Activated CD4-positive, alpha-beta memory T cell treated with anti-CD3 and anti-CD28 coated beads for 36 hours (primary cell): ENCODE measurements at regions not wholly inside any gene's neighbourhood (a gene's known extent, or its start where the extent isn't known, plus 50 kb on each side); places are given as distances from the start of the nearest gene placed in this dataset.

Source experiments
- CTCF ChIA-PET: fragments of 350-600 bp; sonication (Branson Sonifier 250); formaldehyde crosslinking; loops from one replicate; lab custom pipeline; 2021; ENCODE audit warnings: antibody characterized with exemption, inconsistent platforms; lab: Charles Lee
- POLR2A ChIA-PET: fragments of 350-600 bp; sonication (Branson Sonifier 250); formaldehyde crosslinking; loops from one replicate; lab custom pipeline; 2021; ENCODE audit warnings: antibody characterized with exemption; lab: Charles Lee
- DNase-seq: peaks from one replicate; pipeline ENCODE4 v3.0.0-alpha.2; 2020
- H3K27ac Mint-ChIP-seq: one replicate; pipeline ENCODE4 v1.8.0; 2021; ENCODE audit warnings: mixed read lengths
- H3K27me3 Mint-ChIP-seq: one replicate; pipeline ENCODE4 v1.8.0; 2021; ENCODE audit warnings: mixed read lengths
- H3K36me3 Mint-ChIP-seq: one replicate; pipeline ENCODE4 v1.8.0; 2021; ENCODE audit warnings: mixed read lengths
- H3K4me1 Mint-ChIP-seq: one replicate; pipeline ENCODE4 v1.8.0; 2021; ENCODE audit warnings: low read depth, mixed read lengths
- H3K4me3 Mint-ChIP-seq: one replicate; pipeline ENCODE4 v1.8.0; 2021; ENCODE audit warnings: mild to moderate bottlenecking, mixed read lengths
- H3K9me3 Mint-ChIP-seq: one replicate; pipeline ENCODE4 v1.8.0; 2021; ENCODE audit warnings: mixed read lengths
- intact Hi-C: fragments of 100-400 bp; cut with micrococcal nuclease; formaldehyde crosslinking; loops from one replicate; pipeline ENCODE4 v1.15.1; 2023

DNA sequence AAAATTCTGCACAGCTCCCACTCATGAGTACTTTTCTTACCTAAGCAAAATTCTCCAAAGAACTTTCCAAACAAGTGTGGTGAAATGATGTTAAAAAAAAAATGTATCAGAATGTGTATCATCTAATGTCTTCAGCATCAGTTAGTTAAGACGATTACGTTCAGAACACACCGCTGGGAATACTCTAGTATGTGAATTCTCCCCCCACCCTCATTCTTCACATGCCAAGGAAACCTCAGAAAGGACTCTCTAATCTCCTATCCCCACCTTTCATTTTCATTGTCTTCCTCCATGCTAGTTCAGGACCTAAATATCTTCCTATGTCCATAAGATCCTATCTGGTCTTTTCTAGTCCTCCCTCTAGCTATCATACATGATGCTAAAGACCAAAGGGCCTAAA lies 457.4 kb downstream of the SHQ1 start:
- intact Hi-C loops, result no loop called here
- DNase-seq, result no peak
- H3K27ac Mint-ChIP-seq, result no peak overlapping the region
- H3K9me3 Mint-ChIP-seq, result no peaks in the 10 kb centered on the region
- POLR2A ChIA-PET, result no interaction called here
- H3K4me3 Mint-ChIP-seq, result no peak overlapping the region
- CTCF ChIA-PET, result no interaction called here
- peaks cover 53% of the 10 kb centered on the region for H3K4me1 Mint-ChIP-seq
- H3K36me3 Mint-ChIP-seq, result peaks cover 4% of the 10 kb centered on the region
- no peaks in the 10 kb centered on the region for H3K27me3 Mint-ChIP-seq

- Mint-ChIP-seq H3K36me3 (peaks cover 2% of the 10 kb centered on the region), H3K4me3 (no peak overlapping the region), H3K9me3 (no peaks in the 10 kb centered on the region), H3K4me1 (peaks cover 60% of the 10 kb centered on the region), H3K27me3 (no peaks in the 10 kb centered on the region), H3K27ac (no peak overlapping the region)
- intact Hi-C loops, result no loop called here
- CTCF ChIA-PET, result no interaction called here
- DNase-seq, result no peak
- POLR2A ChIA-PET, result no interaction called here
Measured at GRCh38 chr3:72388644-72389043, 459.6 kb downstream of the SHQ1 start.

DNA sequence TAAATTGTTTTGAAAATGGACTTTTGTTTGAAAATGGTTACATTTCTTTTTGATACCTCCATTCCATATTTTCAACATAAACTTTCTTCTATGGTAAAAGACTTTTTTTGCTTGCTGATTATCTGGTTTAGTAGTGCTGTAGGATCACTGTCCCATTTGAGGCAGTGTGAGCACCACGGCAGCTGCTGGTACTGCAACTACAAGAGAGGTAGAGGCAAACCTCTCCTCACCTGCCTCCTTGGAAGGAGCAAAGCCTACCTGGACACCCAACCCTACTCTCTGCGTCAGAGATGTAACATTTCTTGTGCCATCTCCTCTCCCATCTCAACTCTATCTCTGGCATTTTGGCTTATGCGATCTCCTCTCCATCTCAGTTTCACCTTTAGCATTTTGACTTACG lies 460.1 kb downstream of the SHQ1 start:
- CTCF ChIA-PET, result no interaction called here
- H3K27ac Mint-ChIP-seq, result no peak overlapping the region
- peaks cover 65% of the 10 kb centered on the region for H3K4me1 Mint-ChIP-seq
- intact Hi-C loops, result no loop called here
- no peaks in the 10 kb centered on the region for H3K36me3 Mint-ChIP-seq
- no peak overlapping the region for H3K4me3 Mint-ChIP-seq
- DNase-seq, result no peak
- no peaks in the 10 kb centered on the region for H3K9me3 Mint-ChIP-seq
- POLR2A ChIA-PET, result no interaction called here
- no peaks in the 10 kb centered on the region for H3K27me3 Mint-ChIP-seq

DNA sequence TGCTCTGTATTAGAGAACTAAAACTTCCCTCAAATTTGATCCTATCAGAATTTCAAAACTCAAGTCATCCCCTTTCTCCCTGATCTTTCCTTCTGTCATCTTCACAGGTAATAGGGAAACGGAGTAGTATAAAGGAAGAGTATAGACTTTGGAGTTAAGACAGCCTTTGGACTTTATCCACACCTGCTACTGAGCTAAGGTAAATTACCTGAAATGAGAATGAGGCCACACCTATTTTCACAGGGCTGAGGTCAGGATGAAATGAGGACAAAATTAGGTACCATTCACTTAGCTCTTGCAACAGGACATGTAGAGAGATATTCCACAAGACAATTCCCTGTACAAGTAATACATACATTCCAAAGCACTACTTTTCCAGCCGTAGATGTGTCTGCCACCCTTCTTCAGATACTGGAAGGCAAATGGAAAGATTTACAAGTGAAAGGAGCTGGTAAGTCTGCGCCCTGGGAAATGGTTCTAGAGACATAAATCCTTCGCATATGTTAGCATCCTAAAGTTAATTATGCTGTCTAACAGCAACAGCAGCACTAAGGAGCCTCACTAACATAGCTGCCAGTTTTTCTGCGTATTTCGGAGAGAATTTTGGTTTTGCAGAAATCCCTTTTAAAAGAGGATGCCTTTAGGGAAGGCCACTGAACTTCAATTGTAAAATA lies 461.8 kb downstream of the SHQ1 start:
- intact Hi-C loops, result no loop called here
- Mint-ChIP-seq H3K4me1 (peaks cover 81% of the 10 kb centered on the region), H3K36me3 (peaks cover 4% of the 10 kb centered on the region), H3K27ac (no peak overlapping the region), H3K27me3 (no peaks in the 10 kb centered on the region), H3K9me3 (no peaks in the 10 kb centered on the region), H3K4me3 (no peak overlapping the region)
- no peak for DNase-seq
- ChIA-PET POLR2A (interaction anchor here (0.9 kb wide), 1 partner anchor 11 kb away, joined by 3 read pairs; no protein-coding TSS in a partner anchor), CTCF (no interaction called here)

DNA sequence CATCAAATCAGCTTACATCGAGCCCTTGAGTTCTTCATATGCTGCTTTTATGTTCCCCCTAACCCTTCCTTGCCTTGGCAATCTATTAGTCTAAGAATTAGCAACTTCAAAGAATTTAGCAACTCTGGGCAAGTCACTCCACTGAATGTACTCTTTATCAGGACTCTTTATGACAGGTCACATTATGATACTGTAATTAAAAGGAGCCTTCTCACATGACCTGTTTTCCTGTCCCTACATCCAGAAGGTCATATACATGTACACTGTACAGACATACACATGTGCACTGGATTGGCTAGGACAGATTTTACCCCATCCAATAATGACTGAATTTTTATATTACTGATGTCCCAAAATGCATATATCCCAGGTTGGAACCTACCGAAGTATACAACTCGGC lies 463.1 kb downstream of the SHQ1 start:
- intact Hi-C loops, result no loop called here
- POLR2A ChIA-PET, result no interaction called here
- no peak for DNase-seq
- Mint-ChIP-seq H3K4me3 (no peak overlapping the region), H3K4me1 (peaks cover 89% of the 10 kb centered on the region), H3K9me3 (no peaks in the 10 kb centered on the region), H3K27ac (peak overlapping the region; percentile 18), H3K27me3 (no peaks in the 10 kb centered on the region), H3K36me3 (peaks cover 4% of the 10 kb centered on the region)
- CTCF ChIA-PET, result no interaction called here

- H3K27ac Mint-ChIP-seq, result no peak overlapping the region
- H3K4me1 Mint-ChIP-seq, result peaks cover 89% of the 10 kb centered on the region
- ChIA-PET CTCF (no interaction called here), POLR2A (no interaction called here)
- no peaks in the 10 kb centered on the region for H3K27me3 Mint-ChIP-seq
- DNase-seq, result no peak
- no peak overlapping the region for H3K4me3 Mint-ChIP-seq
- intact Hi-C loops, result no loop called here
- peaks cover 4% of the 10 kb centered on the region for H3K36me3 Mint-ChIP-seq
- H3K9me3 Mint-ChIP-seq, result no peaks in the 10 kb centered on the region
Measured at GRCh38 chr3:72384602-72385001, 463.6 kb downstream of the SHQ1 start.

- Mint-ChIP-seq H3K4me1 (peaks cover 89% of the 10 kb centered on the region), H3K27me3 (no peaks in the 10 kb centered on the region), H3K9me3 (no peaks in the 10 kb centered on the region), H3K36me3 (peaks cover 5% of the 10 kb centered on the region), H3K27ac (no peak overlapping the region), H3K4me3 (no peak overlapping the region)
- intact Hi-C loops, result no loop called here
- ChIA-PET CTCF (interaction anchor here (0.7 to 1.1 kb wide), 2 partner anchors 57 to 155 kb away, joined by 3 read pairs; no protein-coding TSS in a partner anchor), POLR2A (no interaction called here)
- no peak for DNase-seq
Measured at GRCh38 chr3:72383883-72384282, 464.4 kb downstream of the SHQ1 start.

GRCh38 chr3:72383230-72383629 lies 465.0 kb downstream of the SHQ1 start:
- ChIA-PET CTCF (interaction anchor here (1.1 kb wide), 1 partner anchor 156 kb away, joined by 3 read pairs; no protein-coding TSS in a partner anchor), POLR2A (no interaction called here)
- Mint-ChIP-seq H3K4me3 (no peak overlapping the region), H3K4me1 (peaks cover 90% of the 10 kb centered on the region), H3K27me3 (no peaks in the 10 kb centered on the region), H3K27ac (no peak overlapping the region), H3K36me3 (peaks cover 11% of the 10 kb centered on the region), H3K9me3 (no peaks in the 10 kb centered on the region)
- no peak for DNase-seq
- intact Hi-C loops, result no loop called here

DNA sequence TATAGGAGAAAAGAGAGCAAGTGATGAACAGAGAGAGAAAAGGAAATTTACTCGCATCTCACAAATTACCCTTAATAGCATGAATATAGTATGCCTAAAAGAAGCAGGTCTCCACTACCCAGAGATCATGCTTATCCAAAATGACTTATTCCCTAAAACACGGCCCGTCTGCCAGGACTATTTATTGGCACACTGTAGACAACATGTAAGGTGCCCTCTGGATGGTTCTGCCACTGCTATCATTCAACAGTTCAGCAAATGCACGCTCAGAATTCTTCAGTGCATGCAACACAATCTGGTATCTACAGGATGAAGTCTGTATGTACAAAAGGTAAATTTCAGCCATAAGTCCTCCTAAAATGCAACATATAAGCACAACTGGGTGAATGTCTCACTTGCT lies 465.8 kb downstream of the SHQ1 start:
- DNase-seq, result no peak
- intact Hi-C loops, result no loop called here
- Mint-ChIP-seq H3K9me3 (no peaks in the 10 kb centered on the region), H3K4me1 (peaks cover 86% of the 10 kb centered on the region), H3K4me3 (no peak overlapping the region), H3K27me3 (no peaks in the 10 kb centered on the region), H3K27ac (peak overlapping the region; percentile 8), H3K36me3 (peaks cover 13% of the 10 kb centered on the region)
- POLR2A ChIA-PET, result no interaction called here
- CTCF ChIA-PET, result interaction anchor here (1.1 kb wide), 1 partner anchor 157 kb away, joined by 3 read pairs; no protein-coding TSS in a partner anchor

GRCh38 chr3:72381584-72381983 lies 466.7 kb downstream of the SHQ1 start:
- peaks cover 84% of the 10 kb centered on the region for H3K4me1 Mint-ChIP-seq
- ChIA-PET CTCF (no interaction called here), POLR2A (no interaction called here)
- H3K4me3 Mint-ChIP-seq, result no peak overlapping the region
- H3K36me3 Mint-ChIP-seq, result peaks cover 16% of the 10 kb centered on the region
- H3K9me3 Mint-ChIP-seq, result no peaks in the 10 kb centered on the region
- H3K27ac Mint-ChIP-seq, result no peak overlapping the region
- intact Hi-C loops, result no loop called here
- DNase-seq, result no peak
- H3K27me3 Mint-ChIP-seq, result no peaks in the 10 kb centered on the region

DNA sequence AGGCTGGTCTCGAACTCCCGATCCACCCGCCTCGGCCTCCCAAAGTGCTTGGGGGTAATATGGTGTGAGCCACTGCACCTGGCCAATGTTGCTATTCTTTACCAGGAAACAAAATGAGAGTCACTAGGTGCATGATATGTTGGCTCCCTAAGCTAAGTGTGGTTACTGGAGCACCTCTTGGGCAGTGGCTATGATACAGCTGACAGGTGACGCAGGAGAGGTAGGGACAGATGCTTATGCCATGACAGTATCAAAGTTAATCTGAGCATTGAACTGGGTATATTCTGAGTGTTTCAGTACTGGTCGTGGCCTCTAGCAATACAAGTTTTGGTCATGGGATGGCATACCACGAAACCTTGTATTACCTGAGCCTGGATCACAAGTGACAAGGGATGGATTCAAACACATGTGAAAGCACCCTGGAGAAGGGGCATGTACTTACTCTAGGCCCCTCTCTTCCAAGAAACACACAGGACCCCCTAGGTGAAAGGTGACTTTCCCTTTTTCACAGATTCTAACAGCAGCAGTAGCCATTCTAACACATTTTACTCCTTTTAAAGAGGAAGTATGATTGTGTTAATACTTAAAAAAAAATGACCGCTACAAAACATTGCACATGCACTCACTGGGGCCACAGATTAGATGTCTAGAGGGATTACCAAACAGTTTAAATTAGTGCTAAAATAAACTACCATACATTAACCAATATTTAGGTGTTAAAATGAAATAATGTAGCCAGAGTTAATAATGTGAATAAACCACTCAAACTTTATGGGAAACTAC lies 467.3 kb downstream of the SHQ1 start:
- Mint-ChIP-seq H3K9me3 (no peaks in the 10 kb centered on the region), H3K4me1 (peaks cover 81% of the 10 kb centered on the region), H3K36me3 (peaks cover 18% of the 10 kb centered on the region), H3K27me3 (no peaks in the 10 kb centered on the region), H3K4me3 (no peak overlapping the region), H3K27ac (no peak overlapping the region)
- POLR2A ChIA-PET, result no interaction called here
- intact Hi-C loops, result no loop called here
- DNase-seq, result no peak
- CTCF ChIA-PET, result no interaction called here

DNA sequence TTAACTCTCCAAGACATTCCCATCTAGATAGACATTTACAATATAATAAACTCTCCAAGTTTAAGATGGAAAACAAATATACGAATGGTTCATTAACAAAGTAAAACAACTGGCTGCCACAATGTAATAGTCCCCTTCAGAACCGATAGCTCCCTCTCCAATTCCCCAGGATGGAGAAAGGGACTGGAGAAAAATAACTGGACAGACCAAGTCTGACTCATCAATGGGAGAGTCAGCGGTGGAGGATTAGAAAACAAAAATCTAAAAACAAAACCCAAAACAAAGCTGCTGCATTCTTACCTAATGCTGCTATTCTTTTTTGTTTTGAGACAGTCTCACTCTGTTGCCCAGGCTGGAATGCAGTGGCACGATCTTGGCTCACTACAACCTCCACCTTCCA lies 468.1 kb downstream of the SHQ1 start:
- Mint-ChIP-seq H3K4me1 (peaks cover 85% of the 10 kb centered on the region), H3K27me3 (no peaks in the 10 kb centered on the region), H3K27ac (no peak overlapping the region), H3K4me3 (no peak overlapping the region), H3K9me3 (no peaks in the 10 kb centered on the region), H3K36me3 (peaks cover 18% of the 10 kb centered on the region)
- intact Hi-C loops, result no loop called here
- ChIA-PET POLR2A (no interaction called here), CTCF (no interaction called here)
- no peak for DNase-seq
